HG02610 (cell line): ENCODE measurements at regions not wholly inside any gene's neighbourhood (a gene's known extent, or its start where the extent isn't known, plus 50 kb on each side); places are given as distances from the start of the nearest gene placed in this dataset.
"Not testable (repeated sequence)": the region's sequence is repeated elsewhere in the genome, so short reads cannot be mapped to it uniquely, and the experiment has no call there.

ENCODE experiments used
- ATAC-seq: cut with Tn5 transposase; IDR thresholded peaks from one replicate; pipeline ENCODE4 v1.9.1; 2021; ENCODE audit warnings: mild to moderate bottlenecking, moderate library complexity; ENCODE audit not compliant: unreplicated experiment

DNA sequence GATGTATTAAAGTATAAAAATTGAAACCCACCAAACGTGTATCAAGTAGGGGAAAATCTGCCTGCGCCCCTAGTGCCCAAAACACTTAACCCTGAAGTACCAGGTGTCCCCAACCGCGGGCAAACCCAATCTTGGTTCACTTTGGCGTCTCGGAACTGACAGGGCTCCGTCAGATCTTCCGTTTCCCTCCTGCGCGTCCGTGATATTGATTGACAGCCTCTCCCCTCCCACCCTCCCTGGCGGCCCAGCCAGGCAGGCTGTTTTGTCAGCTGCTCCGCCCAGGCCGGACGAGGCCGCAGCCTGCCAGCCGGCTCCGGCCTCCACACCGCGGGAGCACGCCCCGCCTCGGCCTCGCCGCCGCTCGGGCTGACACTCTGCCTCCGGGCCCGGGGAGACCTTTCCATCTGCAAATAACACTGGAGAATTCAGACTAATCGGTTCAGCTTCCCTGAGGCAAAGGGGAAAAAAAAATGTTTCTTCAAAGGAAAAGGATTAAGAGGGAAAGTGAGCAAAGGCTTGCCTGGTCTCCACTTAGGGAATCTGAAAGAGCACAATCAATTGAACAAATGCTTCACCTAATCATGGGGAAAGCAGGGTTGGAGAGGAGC is 234.9 kb upstream of the MCHR2 start:
- peak; percentile 99 for ATAC-seq

DNA sequence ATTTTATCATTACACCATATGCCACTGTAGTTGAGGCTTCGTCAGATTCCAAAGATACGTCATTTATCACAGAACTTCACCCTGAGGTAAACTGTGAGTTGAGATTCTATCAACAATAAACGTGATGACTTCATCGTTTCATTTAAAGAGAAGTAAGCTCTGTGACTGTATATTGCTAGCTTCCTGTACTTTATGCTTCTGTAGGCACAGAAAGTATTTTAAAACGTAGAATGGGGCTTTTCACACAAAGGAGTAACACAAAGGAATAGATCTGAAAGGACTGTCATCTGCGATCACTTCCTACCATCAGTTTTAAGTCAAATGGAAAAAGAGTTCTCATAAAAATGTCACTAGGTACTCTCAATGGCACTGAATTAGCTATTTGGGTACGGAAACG is 234.4 kb upstream of the MCHR2 start:
- peak; percentile 0 for ATAC-seq

DNA sequence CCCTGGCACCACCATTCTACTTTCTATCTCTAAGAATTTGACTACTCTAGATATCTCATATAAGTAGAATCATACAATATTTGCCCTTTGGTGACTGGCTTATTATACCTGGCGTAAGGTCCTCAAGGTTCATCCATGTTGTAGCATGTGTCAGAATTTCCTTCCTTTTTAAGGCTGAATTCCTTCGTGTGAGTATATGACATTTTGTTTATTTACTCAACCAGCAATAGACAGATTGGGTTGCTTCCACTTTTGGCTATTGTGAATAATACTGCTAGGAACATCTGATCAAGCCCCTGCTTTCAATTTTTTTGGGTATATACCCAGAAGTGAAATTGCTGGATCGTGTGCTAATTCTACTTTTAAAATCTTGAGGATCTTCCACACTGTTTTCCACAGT is 232.8 kb upstream of the MCHR2 start:
- ATAC-seq, result no peak

DNA sequence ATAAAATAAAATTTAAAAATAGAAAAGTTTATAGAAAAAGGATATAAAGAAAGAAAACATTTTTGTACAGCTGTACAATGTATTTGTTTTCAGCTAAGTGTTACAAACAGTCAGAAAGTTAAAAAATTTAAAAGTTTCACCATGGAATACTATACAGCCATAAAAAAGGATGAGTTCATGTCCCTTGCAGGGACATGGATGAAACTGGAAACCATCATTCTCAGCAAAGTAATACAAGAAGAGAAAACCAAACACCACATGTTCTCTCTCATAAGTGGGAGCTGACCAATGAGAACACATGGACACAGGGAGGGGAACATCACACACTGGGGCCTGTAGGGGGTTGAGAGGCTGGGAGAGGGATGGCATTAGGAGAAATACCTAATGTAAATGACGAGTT is 229.9 kb upstream of the MCHR2 start:
- not testable (repeated sequence) for ATAC-seq

DNA sequence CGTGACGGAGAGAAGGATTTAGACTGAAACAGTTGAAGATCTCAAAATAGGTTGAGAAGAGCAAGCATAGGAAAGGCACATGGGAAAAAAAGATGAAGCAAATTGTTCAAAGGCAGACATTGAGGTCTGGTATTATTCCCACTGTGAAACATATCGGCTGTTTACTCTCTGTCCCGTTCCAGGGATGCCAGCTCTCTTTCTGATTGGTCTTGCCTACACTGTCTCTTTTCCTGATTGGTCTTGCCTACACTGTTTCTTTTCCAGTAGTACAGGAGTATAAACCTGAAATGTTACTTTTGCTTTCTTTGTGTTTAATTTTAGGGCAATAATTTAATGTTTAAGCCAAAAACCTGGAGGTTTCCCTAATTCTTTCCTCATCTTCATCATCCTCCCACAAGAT is 226.5 kb upstream of the MCHR2 start:
- no peak for ATAC-seq

DNA sequence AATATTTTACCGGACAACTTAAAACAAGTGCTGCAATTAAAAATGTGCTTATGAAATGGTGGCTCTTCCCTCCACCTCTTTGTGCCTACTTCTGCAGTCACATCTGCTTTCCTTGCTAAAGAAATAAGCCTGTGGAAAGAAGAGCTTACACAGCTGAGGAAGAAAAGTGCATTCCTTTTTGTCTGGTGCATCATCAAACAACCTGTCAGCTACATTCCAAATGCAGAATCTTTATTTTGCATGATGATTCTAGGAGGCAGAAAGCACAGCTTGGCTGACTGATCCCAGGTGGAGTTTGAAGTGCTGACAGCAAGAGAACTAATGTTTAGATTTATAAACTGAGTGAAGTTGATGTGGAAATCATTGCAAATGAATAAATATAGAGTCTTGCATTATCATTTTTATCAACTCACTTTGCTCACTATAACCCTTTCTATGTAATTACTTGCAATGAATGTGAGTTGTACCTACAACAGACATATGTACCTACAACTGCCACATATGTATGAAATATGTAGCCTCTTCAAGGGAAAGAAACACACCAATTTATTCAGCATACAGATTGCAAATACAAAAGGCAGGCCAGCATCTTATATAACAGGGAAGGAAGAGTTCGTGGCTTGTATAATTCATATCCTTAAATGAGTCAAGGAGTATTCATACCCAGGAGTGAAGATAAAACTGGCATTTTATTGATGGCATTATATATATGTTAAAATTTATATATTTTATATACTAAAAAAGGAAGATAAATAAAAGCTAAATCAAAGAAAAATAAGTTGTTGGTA is 223.4 kb upstream of the MCHR2 start:
- no peak for ATAC-seq

DNA sequence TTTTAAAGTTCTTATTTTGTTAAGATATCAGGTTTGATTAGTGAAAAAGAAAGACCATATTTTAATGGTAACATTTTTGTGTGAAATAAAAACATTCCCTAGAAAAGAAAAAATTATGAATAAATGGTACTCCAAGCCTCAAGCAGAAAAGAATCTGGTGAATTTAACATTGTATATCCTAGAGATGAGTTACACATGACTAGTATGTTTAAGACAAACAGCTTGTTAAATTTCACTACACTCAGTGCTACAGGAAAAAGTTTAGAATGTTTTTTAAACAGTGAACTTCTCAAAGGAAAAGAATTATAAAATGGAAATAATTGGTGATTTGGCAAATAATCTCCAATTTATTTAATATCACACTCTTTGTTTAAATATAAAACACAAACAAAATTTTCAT is 222.7 kb upstream of the MCHR2 start:
- no peak for ATAC-seq

DNA sequence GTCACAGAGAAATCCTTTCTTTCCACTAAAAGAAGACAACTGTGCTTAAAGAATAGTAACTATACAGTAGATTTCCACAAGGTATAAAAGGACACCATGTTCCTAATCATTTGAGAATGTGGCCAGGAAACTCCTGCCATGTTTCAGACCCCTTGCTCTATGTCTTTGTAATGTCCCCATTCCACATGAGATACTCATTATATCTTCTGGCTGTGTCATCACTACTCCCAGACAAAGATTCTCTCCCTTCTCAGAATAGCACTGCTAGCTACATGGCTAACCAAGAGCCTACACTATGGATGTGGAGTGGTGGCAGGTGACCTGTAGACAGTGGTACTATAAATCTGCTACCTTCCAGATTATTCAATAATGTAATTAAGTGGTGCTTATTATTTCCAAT is 218.1 kb upstream of the MCHR2 start:
- no peak for ATAC-seq

DNA sequence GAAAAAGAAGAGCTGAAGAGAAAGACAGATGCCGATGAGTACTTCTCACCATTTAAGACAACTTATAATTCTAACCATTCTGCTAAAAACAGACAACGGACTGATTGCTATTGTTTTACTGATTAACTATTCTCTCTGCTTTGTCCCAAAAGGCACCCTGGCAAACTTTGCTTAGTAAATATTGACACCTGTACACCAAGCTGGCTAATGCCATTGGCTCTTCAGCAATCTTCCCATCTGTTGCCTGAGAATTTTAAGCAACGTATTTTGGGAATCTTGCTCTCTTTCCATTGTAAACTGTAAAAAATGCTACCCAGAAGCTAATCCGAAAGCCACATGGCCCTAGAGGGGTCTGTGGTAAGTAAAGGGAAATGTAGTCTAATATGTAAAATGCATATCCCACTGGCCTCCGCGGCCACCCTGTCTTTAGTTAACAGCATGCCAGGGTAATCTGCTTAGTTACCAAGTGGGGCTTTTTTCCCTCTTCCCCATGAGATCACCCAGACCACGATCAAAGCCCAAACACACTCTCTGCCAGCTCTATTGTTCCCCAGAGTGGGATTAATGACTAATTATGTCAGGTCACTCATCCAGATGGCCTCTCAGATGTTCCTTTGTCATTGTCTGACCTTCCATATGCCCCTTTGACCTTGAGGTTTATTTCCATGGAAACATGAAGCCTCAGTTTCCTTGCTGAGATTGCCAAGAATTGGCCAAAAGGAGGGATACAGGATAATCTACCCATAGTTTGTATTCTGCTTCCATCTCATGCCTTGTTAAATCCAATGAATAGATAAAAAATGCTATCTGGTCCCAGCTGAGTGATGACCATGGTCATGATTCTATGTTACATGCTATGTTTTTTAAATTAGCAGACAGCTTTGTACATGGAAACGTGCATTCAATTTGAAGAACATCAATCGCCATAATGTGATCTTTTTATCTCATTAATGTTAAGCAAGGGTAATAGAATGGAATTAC is 216.4 kb upstream of the MCHR2 start:
- no peak for ATAC-seq

DNA sequence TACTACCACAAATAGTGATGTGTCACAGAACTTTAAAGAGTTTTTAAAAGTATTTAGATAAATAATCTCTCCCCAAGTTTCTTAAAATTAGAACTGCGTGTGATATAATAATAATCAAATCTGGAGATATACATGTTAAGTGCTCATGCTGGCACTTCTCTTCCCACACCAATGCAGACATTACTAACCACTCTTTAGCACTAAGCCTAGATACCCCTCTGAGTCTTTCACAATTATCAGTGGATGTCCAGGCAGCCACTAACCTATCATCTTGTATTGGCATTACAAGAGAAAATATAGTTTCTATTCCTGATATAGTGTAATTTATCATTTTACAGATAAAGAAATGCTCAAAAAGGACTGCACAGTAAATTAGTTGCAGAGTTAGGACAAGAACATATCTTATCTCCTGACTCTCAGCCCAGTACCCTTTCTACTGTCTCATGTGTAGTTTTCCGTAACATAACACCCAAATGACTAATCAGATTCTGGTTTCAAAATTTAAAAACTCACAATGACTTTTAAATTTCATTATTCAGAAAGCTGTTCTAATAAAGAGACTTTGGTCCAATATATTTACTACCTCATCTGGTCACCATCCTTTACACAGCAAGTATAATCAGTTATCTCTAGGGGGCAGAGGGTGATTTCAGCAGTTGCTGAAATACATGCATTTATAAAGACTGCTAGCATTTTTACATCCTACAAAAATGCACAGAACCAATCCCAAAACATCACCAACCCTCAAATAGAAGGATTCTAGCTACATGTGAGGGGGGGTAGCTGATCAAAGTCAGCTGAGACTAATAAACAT is 215.5 kb upstream of the MCHR2 start:
- ATAC-seq, result no peak

DNA sequence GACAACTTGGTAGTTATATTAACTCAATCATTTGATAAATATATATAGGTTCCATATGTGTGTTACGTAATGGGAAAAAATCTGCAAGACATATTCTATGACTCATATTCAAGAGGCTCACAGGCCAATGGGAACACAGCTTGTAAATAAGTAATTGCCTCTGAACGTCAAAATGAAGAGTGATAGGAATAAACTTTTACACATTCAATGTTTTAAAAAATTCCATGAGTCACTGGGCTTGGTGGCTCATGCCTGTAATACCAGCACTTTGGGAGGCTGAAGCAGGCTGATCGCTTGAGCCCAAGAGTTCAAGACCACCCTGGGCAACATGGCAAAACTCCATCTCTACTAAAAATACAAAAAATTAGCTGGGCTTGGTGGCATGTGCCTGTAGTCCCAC is 209.4 kb upstream of the MCHR2 start:
- ATAC-seq, result no peak

DNA sequence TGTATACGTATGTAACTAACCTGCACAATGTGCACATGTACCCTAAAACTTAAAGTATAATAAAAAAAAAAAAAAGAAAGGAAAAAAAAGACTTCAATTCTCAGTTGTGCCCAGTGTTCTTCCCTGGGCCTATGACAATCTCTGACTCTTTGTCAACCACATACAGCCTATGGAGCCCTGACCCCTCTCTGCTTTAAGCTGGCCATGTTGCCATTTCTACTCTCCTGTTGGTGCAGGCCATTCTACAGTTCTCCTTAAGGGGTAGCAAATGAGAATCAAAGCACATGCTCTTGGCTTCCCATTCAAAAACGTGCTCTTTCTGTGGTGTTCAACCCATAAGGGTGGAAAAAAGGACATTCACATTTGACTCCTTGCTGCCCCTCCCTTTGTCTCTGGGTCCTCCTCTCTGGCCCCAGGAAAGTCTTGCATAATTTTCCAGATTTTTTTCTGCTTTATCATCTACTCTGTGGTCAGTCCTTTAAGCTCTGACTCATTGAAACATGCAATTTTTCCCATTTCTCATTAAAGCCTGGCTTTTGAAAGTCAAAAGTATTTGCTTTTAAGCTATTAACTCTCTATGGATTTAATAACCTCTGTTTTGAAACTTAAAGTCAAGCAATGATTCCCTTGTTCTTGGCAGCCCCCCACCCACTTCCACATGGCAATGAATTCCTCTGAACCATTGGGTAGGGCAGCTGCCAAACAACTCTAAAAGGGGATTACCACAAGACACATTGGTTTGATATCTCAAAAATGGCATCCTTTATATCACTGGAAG is 208.6 kb upstream of the MCHR2 start:
- ATAC-seq, result no peak

DNA sequence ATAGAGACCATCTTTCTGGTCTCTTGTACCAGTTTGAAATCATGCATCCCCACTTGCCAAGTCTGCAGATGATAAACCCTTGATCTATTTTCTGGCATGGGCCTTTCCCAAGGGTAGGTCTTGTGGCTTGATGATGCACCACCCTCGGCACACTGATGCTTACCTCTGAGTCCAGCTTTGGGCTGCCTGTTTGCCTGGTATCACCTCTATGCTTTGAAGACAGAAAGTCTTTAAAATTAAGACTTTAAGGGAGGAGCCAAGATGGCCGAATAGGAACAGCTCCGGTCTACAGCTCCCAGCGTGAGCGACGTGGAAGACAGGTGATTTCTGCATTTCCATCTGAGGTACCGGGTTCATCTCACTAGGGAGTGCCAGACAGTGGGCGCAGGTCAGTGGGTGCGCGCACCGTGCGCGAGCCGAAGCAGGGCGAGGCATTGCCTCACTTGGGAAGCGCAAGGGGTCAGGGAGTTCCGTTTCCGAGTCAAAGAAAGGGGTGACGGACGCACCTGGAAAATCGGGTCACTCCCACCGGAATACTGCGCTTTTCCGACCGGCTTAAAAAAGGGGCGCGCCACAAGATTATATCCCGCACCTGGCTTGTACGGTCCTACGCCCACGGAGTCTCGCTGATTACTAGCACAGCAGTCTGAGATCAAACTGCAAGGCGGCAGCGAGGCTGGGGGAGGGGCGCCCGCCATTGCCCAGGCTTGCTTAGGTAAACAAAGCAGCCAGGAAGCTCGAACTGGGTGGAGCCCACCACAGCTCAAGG is 202.4 kb upstream of the MCHR2 start:
- not testable (repeated sequence) for ATAC-seq

DNA sequence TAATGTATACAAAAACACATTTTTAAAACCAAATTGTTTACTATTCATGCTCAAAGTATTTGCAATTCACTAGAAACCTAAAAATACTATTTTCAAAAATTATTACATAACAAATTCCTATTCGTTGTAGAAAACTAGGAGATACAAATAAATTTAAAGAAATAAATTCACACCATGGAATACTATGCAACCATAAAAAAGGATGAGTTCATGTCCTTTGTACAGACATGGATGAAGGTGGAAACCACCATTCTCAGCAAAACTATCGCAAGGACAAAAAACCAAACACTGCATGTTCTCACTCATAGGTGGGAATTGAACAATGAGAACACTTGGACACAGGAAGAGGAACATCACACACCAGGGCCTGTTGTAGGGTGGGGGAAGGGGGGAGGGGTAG is 201.2 kb upstream of the MCHR2 start:
- not testable (repeated sequence) for ATAC-seq

DNA sequence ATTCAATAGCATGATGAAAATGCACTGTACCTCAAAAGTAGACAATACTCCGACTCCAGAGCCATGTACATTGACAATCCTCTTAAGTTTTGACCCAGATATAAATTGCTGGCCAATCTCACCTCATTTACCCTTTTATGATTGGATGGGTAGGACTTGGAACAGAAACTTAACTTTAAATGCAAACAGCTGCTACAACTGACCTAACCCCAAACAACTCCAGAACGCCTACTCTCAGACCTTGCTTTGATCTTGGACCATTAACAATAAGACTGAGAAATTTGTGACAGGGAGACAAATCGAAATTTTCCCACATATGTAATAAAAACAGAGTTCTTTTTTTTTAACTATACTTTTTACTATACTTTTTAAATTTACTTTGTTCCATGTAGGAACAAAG is 200.5 kb upstream of the MCHR2 start:
- ATAC-seq, result no peak

DNA sequence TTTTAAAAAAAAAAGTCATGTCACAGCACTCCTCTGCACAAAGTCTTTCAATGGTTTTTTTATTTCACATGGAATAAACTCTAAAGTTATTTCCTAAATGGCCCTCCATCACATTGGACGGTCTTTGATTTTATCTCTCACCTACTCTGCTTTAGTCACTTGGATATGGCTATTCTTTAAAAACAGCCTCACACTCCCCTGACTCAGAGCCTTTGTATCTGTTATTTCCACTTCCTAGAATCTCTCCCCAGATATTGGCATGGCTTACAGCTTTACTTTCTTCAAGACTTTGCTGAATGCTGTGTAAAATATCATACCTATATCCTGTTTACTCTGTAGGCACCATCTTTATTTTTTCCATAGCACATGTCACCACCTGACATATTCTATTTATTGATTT is 194.7 kb upstream of the MCHR2 start:
- no peak for ATAC-seq

DNA sequence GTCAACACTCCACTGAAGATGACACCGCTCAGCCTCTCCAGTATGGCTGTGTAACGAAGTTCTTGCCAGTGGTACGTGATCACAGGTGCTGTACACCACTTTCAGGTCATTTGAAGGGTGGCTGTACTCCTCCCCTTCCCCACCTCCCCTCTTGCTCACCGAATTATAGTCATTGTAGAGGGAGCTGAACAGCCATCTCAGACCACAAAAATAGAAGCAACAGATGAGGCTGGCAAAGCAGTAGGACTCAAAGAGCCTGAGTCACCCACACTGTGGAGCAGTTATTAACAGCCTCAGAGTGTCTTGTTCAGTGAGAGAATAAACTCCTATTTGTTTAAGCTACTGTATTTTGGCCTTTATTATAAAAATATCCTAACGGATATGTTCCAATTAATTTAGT is 192.5 kb upstream of the MCHR2 start:
- ATAC-seq, result no peak

DNA sequence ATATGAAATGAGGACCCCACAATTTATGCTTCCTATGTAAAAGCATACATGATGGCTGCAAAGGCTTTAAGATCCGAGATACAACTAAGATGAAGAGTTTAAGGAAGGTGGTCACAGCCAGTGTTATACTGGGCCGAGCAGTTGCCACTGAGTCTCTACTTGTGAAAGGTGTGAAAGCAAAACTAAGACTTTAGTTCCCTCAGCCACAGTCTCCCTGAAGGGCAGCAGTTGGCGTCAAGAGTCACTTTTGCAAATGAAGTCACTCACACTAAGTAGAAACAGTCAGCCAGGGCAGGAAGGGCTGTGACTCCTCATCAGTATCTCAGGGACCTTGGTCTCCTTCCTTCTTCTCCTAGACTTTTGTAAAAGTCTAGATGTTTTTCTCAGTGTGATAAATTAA is 191.6 kb upstream of the MCHR2 start:
- peak; percentile 76 for ATAC-seq

DNA sequence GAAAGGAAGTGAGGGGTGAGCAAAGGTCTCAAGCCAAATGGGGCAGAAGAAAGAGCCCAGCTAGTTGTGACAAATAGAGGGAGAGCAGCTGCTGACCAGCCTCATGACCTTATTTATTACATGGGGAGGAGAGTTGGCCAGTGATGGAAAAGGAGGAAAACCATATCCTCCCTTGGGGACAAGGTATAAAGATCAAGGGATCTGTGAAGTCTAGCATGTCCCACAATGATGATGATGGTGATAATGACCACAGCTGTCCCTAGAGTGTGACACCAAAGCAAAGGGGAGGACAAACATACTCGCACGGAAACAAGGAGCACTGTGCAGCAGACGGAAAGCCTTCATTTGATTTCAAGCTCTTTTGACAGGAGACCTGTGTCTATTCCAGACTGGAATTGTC is 190.4 kb upstream of the MCHR2 start:
- no peak for ATAC-seq
